ENCODE measurements at regions not wholly inside any gene's neighbourhood (a gene's known extent, or its start where the extent isn't known, plus 50 kb on each side); places are given as distances from the start of the nearest gene placed in this dataset.

- TF ChIP-seq, protein P1, sequence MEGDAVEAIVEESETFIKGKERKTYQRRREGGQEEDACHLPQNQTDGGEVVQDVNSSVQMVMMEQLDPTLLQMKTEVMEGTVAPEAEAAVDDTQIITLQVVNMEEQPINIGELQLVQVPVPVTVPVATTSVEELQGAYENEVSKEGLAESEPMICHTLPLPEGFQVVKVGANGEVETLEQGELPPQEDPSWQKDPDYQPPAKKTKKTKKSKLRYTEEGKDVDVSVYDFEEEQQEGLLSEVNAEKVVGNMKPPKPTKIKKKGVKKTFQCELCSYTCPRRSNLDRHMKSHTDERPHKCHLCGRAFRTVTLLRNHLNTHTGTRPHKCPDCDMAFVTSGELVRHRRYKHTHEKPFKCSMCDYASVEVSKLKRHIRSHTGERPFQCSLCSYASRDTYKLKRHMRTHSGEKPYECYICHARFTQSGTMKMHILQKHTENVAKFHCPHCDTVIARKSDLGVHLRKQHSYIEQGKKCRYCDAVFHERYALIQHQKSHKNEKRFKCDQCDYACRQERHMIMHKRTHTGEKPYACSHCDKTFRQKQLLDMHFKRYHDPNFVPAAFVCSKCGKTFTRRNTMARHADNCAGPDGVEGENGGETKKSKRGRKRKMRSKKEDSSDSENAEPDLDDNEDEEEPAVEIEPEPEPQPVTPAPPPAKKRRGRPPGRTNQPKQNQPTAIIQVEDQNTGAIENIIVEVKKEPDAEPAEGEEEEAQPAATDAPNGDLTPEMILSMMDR (IDR thresholded peaks at IDR 0.05; ENCODE audit: poor library complexity, severe bottlenecking), result no peak
- TF ChIP-seq POLR2AphosphoS5 (IDR thresholded peaks at IDR 0.05), result no peak
- no peak for TF ChIP-seq TAF1 (IDR thresholded peaks at IDR 0.05; ENCODE audit: low read depth)
- no peak for TF ChIP-seq EZH2 (IDR thresholded peaks at IDR 0.05; ENCODE audit: borderline replicate concordance, insufficient read depth, low read length, poor library complexity, severe bottlenecking)
Observed at GRCh38 chr17:73969956-73970355, 233.5 kb upstream of the RPL38 start.

All from neural cell (in vitro differentiated cells).